ENCODE measurements at regions not wholly inside any gene's neighbourhood (a gene's known extent, or its start where the extent isn't known, plus 50 kb on each side); places are given as distances from the start of the nearest gene placed in this dataset.

DNA sequence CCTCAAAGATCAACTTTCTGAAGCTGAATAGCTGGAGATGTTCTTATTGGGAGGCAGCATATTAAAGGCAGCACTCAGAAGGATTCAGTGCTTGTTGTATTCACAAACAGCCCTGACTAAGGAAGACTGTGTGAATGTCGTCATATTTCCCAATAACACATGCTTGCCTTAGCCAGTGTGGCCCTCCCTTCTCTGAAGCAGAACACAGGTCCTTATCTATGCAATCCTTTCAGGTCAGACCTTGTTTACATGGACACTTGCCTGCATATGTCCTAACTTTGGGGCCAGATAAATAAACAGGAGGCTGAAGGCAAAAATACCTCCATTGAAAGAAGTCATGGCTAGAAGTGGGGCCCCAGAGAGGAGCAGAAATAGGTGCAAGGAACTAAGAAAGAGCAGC is 97.2 kb downstream of the SLC4A3 start:
- H3K27ac ChIP-seq (ENCODE audit: low read depth, low read length) = no peak overlapping the region
- H3K4me3 ChIP-seq (ENCODE audit: low read length) = no peak overlapping the region
- H3K79me2 ChIP-seq (ENCODE audit: control insufficient read depth, low read length) = peaks cover 17% of the 10 kb centered on the region
- no peaks in the 10 kb centered on the region for H3K4me1 ChIP-seq (ENCODE audit: control insufficient read depth, low read length)
- H3K9me3 ChIP-seq (ENCODE audit: control insufficient read depth, insufficient read depth, low read length) = no peaks in the 10 kb centered on the region
- no peaks in the 10 kb centered on the region for H4K20me1 ChIP-seq (ENCODE audit: control insufficient read depth, insufficient read depth, low read depth, low read length)
- TF ChIP-seq, protein P1, sequence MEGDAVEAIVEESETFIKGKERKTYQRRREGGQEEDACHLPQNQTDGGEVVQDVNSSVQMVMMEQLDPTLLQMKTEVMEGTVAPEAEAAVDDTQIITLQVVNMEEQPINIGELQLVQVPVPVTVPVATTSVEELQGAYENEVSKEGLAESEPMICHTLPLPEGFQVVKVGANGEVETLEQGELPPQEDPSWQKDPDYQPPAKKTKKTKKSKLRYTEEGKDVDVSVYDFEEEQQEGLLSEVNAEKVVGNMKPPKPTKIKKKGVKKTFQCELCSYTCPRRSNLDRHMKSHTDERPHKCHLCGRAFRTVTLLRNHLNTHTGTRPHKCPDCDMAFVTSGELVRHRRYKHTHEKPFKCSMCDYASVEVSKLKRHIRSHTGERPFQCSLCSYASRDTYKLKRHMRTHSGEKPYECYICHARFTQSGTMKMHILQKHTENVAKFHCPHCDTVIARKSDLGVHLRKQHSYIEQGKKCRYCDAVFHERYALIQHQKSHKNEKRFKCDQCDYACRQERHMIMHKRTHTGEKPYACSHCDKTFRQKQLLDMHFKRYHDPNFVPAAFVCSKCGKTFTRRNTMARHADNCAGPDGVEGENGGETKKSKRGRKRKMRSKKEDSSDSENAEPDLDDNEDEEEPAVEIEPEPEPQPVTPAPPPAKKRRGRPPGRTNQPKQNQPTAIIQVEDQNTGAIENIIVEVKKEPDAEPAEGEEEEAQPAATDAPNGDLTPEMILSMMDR (IDR thresholded peaks at IDR 0.05; ENCODE audit: low read depth, low read length, poor library complexity, severe bottlenecking) = no peak
- TF ChIP-seq EZH2phosphoT487 (IDR thresholded peaks at IDR 0.05; ENCODE audit: borderline replicate concordance, low read length) = no peak
- H3K9me2 ChIP-seq (replicated peaks; ENCODE audit: control insufficient read depth, low read length) = no peaks in the 10 kb centered on the region
- no peaks in the 10 kb centered on the region for H3K36me3 ChIP-seq (ENCODE audit: control insufficient read depth, low read length)
- no peaks in the 10 kb centered on the region for H3F3A ChIP-seq (ENCODE audit: control insufficient read depth, insufficient read depth)
- no peaks in the 10 kb centered on the region for H3K27me3 ChIP-seq (ENCODE audit: control insufficient read depth, low read length)
- H3K4me2 ChIP-seq (ENCODE audit: low read length) = no peak overlapping the region

DNA sequence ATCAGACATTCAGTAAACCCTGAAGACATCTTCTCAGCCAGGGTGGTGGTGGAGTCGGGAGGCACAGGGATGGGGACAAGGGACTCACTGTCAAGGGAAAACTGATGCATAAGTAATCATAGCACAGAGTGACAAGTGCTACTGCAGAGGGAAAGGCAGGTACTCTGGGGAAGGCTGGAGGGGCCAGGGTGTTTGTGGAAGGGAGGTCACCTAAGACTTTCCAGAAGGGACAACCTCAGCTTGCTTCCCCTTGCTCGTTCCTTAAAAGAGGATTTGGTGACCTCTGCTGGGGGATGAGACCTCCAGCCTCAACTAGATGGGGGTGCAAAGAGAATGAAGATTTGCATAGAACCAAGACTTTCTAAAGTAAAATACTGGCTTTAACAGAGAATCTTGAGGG is 99.5 kb downstream of the SLC4A3 start:
- Histone ChIP-seq H3K36me3 (ENCODE audit: control insufficient read depth, low read length) (no peaks in the 10 kb centered on the region), H3K27ac (ENCODE audit: low read depth, low read length) (no peak overlapping the region), H3K79me2 (ENCODE audit: control insufficient read depth, low read length) (peaks cover 19% of the 10 kb centered on the region), H3K27me3 (ENCODE audit: control insufficient read depth, low read length) (no peaks in the 10 kb centered on the region), H3K4me2 (ENCODE audit: low read length) (no peak overlapping the region), H3K4me1 (ENCODE audit: control insufficient read depth, low read length) (no peaks in the 10 kb centered on the region), H3F3A (ENCODE audit: control insufficient read depth, insufficient read depth) (no peaks in the 10 kb centered on the region), H3K4me3 (ENCODE audit: low read length) (no peak overlapping the region), H3K9me2 (replicated peaks; ENCODE audit: control insufficient read depth, low read length) (no peaks in the 10 kb centered on the region), H3K9me3 (ENCODE audit: control insufficient read depth, insufficient read depth, low read length) (no peaks in the 10 kb centered on the region), H4K20me1 (ENCODE audit: control insufficient read depth, insufficient read depth, low read depth, low read length) (no peaks in the 10 kb centered on the region)
- TF ChIP-seq EZH2phosphoT487 (IDR thresholded peaks at IDR 0.05; ENCODE audit: borderline replicate concordance, low read length) = no peak
- TF ChIP-seq, protein P1 (IDR thresholded peaks at IDR 0.05; ENCODE audit: low read depth, low read length, poor library complexity, severe bottlenecking) = no peak

DNA sequence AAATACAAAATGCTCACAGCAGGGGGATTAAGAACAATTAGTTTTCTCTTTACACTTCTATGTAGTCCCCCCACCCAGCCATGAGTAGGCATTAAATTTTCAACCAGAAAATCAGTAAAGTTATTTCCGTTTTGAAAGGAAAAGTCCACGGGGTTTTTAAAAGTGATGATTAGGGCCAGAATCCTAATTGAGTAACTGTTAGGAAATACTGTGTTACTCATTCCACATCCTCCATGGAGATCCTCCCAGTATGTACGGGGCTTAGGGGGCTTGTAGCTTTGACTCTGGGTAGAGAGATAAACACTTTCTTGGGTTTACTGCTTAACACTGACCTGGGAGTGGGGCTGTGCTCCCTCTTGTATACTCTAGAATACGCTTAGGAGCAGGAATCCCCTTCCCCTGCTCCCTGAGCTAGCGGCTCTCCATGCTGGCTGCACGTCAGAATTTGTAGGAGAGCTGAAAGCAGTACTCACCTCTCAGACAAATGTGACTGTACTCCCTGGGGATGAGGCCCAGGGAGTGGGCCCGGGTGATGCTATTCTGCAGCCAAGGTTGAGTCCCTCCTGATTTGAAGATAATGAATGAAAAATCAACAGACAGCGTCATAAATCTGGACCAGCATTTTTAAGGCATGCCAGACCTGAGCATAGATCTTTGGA is 100.5 kb downstream of the SLC4A3 start:
- peaks cover 11% of the 10 kb centered on the region for H3K79me2 ChIP-seq (ENCODE audit: control insufficient read depth, low read length)
- H3K9me2 ChIP-seq (replicated peaks; ENCODE audit: control insufficient read depth, low read length) = no peaks in the 10 kb centered on the region
- no peak overlapping the region for H3K4me2 ChIP-seq (ENCODE audit: low read length)
- H4K20me1 ChIP-seq (ENCODE audit: control insufficient read depth, insufficient read depth, low read depth, low read length) = no peaks in the 10 kb centered on the region
- TF ChIP-seq EZH2phosphoT487 (IDR thresholded peaks at IDR 0.05; ENCODE audit: borderline replicate concordance, low read length) = no peak
- TF ChIP-seq, protein P1 (IDR thresholded peaks at IDR 0.05; ENCODE audit: low read depth, low read length, poor library complexity, severe bottlenecking) = no peak
- H3F3A ChIP-seq (ENCODE audit: control insufficient read depth, insufficient read depth) = no peaks in the 10 kb centered on the region
- no peak overlapping the region for H3K27ac ChIP-seq (ENCODE audit: low read depth, low read length)
- H3K27me3 ChIP-seq (ENCODE audit: control insufficient read depth, low read length) = no peaks in the 10 kb centered on the region
- H3K9me3 ChIP-seq (ENCODE audit: control insufficient read depth, insufficient read depth, low read length) = no peaks in the 10 kb centered on the region
- H3K36me3 ChIP-seq (ENCODE audit: control insufficient read depth, low read length) = no peaks in the 10 kb centered on the region
- no peaks in the 10 kb centered on the region for H3K4me1 ChIP-seq (ENCODE audit: control insufficient read depth, low read length)
- no peak overlapping the region for H3K4me3 ChIP-seq (ENCODE audit: low read length)
